GM23248 (cell line): ENCODE measurements at regions not wholly inside any gene's neighbourhood (a gene's known extent, or its start where the extent isn't known, plus 50 kb on each side); places are given as distances from the start of the nearest gene placed in this dataset.
A peak's percentile ranks its signal among the peaks of the same experiment; 100 is the strongest.

Experiments
- DNase-seq: peaks from one replicate; pipeline ENCODE4 v3.0.0-alpha.2; 2015
- H2AFZ ChIP-seq: fragments of 200-600 bp; sonication (generic); 2 replicates; pipeline ENCODE4 v1.6.1; 2016; ENCODE audit warnings: antibody characterized with exemption
- H3F3A ChIP-seq: fragments of 200-600 bp; sonication (generic); 2 replicates; pipeline ENCODE4 v1.6.1; 2016; ENCODE audit warnings: mild to moderate bottlenecking, antibody characterized with exemption, mixed run types; ENCODE audit not compliant: insufficient read depth
- H3K27ac ChIP-seq: fragments of 200-600 bp; sonication (generic); 2 replicates; pipeline ENCODE4 v1.5.1; 2016; ENCODE audit warnings: mild to moderate bottlenecking
- H3K27me3 ChIP-seq: fragments of 200-600 bp; sonication (generic); replicated peaks from 2 replicates; pipeline ENCODE4 v1.6.1; 2016; ENCODE audit warnings: mild to moderate bottlenecking; ENCODE audit not compliant: insufficient read depth
- H3K36me3 ChIP-seq: fragments of 200-600 bp; sonication (generic); 2 replicates; pipeline ENCODE4 v1.6.1; 2016; ENCODE audit warnings: low read depth, mild to moderate bottlenecking
- H3K4me1 ChIP-seq: fragments of 200-600 bp; sonication (generic); 2 replicates; pipeline ENCODE4 v1.6.1; 2016; ENCODE audit warnings: mild to moderate bottlenecking; ENCODE audit not compliant: insufficient read depth
- H3K4me2 ChIP-seq: fragments of 200-600 bp; sonication (generic); one replicate; pipeline ENCODE4 v1.6.1; 2016; ENCODE audit warnings: mild to moderate bottlenecking; ENCODE audit not compliant: unreplicated experiment
- H3K4me3 ChIP-seq: fragments of 200-600 bp; sonication (generic); 2 replicates; pipeline ENCODE4 v1.5.1; 2016; ENCODE audit warnings: mild to moderate bottlenecking
- H3K79me2 ChIP-seq: fragments of 200-600 bp; sonication (generic); 2 replicates; pipeline ENCODE4 v1.6.1; 2016; ENCODE audit warnings: mild to moderate bottlenecking; ENCODE audit not compliant: insufficient read depth
- H3K9ac ChIP-seq: fragments of 200-600 bp; sonication (generic); 2 replicates; pipeline ENCODE4 v1.6.1; 2016; ENCODE audit warnings: mild to moderate bottlenecking
- H3K9me2 ChIP-seq: fragments of 200-600 bp; sonication (generic); 2 replicates; pipeline ENCODE4 v1.6.1; 2016; ENCODE audit warnings: mixed run types, mild to moderate bottlenecking, moderate library complexity; ENCODE audit not compliant: insufficient read depth
- H3K9me3 ChIP-seq: fragments of 200-600 bp; sonication (generic); one replicate; pipeline ENCODE4 v1.6.1; 2017; ENCODE audit warnings: low read depth
- H4K20me1 ChIP-seq: fragments of 200-600 bp; sonication (generic); 2 replicates; pipeline ENCODE4 v1.6.0; 2016; ENCODE audit not compliant: insufficient read depth
- EZH2 ChIP-seq: fragments of 200-600 bp; sonication (generic); IDR thresholded peaks from 2 replicates; pipeline ENCODE4 v1.6.1; 2018; ENCODE audit warnings: antibody characterized with exemption, mild to moderate bottlenecking; ENCODE audit not compliant: insufficient read depth, poor library complexity, severe bottlenecking
- EZH2phosphoT487 ChIP-seq: fragments of 200-600 bp; sonication (generic); IDR thresholded peaks from 2 replicates; pipeline ENCODE4 v1.6.1; 2018; ENCODE audit warnings: antibody characterized with exemption, moderate library complexity, mild to moderate bottlenecking, low read depth; ENCODE audit not compliant: insufficient read depth
- WGBS, 2 experiments: methylation state at CpG; one replicate each; pipeline ENCODE4 v1.1.6; 2015 to 2017; ENCODE audit warnings: low lambda C conversion rate in 2 of 2, low coverage in 1 of 2; ENCODE audit errors: missing lambda C conversion rate in 2 of 2; 5-methylcytosine and 5-hydroxymethylcytosine counted together
- in situ Hi-C: fragments of 300-500 bp; cut with MboI; formaldehyde crosslinking; loops from 2 replicates; pipeline ENCODE4 v1.15.0; 2020

GRCh38 chr2:182589121-182589520, 126.9 kb upstream of the DNAJC10 start:
- Histone ChIP-seq H4K20me1 (no peaks in the 10 kb centered on the region), H2AFZ (no peak overlapping the region), H3K9me3 (no peaks in the 10 kb centered on the region), H3K9me2 (no peaks in the 10 kb centered on the region), H3K4me3 (no peak overlapping the region), H3K9ac (no peak overlapping the region), H3K79me2 (no peaks in the 10 kb centered on the region), H3F3A (peaks cover 44% of the 10 kb centered on the region), H3K4me2 (no peak overlapping the region), H3K27ac (no peak overlapping the region), H3K4me1 (peaks cover 38% of the 10 kb centered on the region), H3K36me3 (no peaks in the 10 kb centered on the region), H3K27me3 (no peaks in the 10 kb centered on the region)
- TF ChIP-seq EZH2 (no peak), EZH2phosphoT487 (no peak)
- in situ Hi-C loops = no loop called here
- no peak for DNase-seq

GRCh38 chr2:182591774-182592173, 124.3 kb upstream of the DNAJC10 start:
- H3K27me3 ChIP-seq = no peaks in the 10 kb centered on the region
- no peaks in the 10 kb centered on the region for H3K79me2 ChIP-seq
- H3K9me2 ChIP-seq = no peaks in the 10 kb centered on the region
- H3F3A ChIP-seq = peaks cover 49% of the 10 kb centered on the region
- no peak overlapping the region for H3K9ac ChIP-seq
- peaks cover 41% of the 10 kb centered on the region for H3K4me1 ChIP-seq
- no peaks in the 10 kb centered on the region for H3K36me3 ChIP-seq
- DNase-seq = no peak
- TF ChIP-seq EZH2phosphoT487 = no peak
- TF ChIP-seq EZH2 = no peak
- WGBS, 2 experiments = 50 to 75% methylated on average over 1 of the region's 1 CpG
- no peak overlapping the region for H3K4me2 ChIP-seq
- no peak overlapping the region for H3K27ac ChIP-seq
- no peak overlapping the region for H2AFZ ChIP-seq
- H4K20me1 ChIP-seq = no peaks in the 10 kb centered on the region
- no peaks in the 10 kb centered on the region for H3K9me3 ChIP-seq
- in situ Hi-C loops = no loop called here
- H3K4me3 ChIP-seq = no peak overlapping the region

GRCh38 chr2:182592691-182593393, 123.2 kb upstream of the DNAJC10 start:
- in situ Hi-C loops = no loop called here
- Histone ChIP-seq H3K27me3 (no peaks in the 10 kb centered on the region), H3K9me3 (no peaks in the 10 kb centered on the region), H3K9me2 (no peaks in the 10 kb centered on the region), H4K20me1 (no peaks in the 10 kb centered on the region), H3K79me2 (no peaks in the 10 kb centered on the region), H2AFZ (no peak overlapping the region), H3K4me2 (peak overlapping the region; percentile 85), H3K4me1 (peaks cover 31% of the 10 kb centered on the region), H3K9ac (no peak overlapping the region), H3F3A (peaks cover 38% of the 10 kb centered on the region), H3K36me3 (no peaks in the 10 kb centered on the region), H3K4me3 (peak overlapping the region; percentile 38; the same call in 1 of the 2 replicates), H3K27ac (no peak overlapping the region)
- TF ChIP-seq EZH2phosphoT487 (no peak), EZH2 (no peak)
- no peak for DNase-seq
- 76 to 82% methylated on average over 4 of the region's 4 CpGs for WGBS, 2 experiments

- H3F3A ChIP-seq = peaks cover 32% of the 10 kb centered on the region
- no peak overlapping the region for H2AFZ ChIP-seq
- H3K79me2 ChIP-seq = no peaks in the 10 kb centered on the region
- peak overlapping the region; percentile 37 for H3K27ac ChIP-seq
- H3K4me1 ChIP-seq = peaks cover 25% of the 10 kb centered on the region
- in situ Hi-C loops = no loop called here
- no peak overlapping the region for H3K9ac ChIP-seq
- no peaks in the 10 kb centered on the region for H3K9me3 ChIP-seq
- 33% methylated on average over 3 of the region's 3 CpGs for WGBS, 2 experiments
- DNase-seq = peak; percentile 91
- no peaks in the 10 kb centered on the region for H3K9me2 ChIP-seq
- H3K4me3 ChIP-seq = peak overlapping the region; percentile 38
- no peak for TF ChIP-seq EZH2
- TF ChIP-seq EZH2phosphoT487 = no peak
- no peaks in the 10 kb centered on the region for H3K36me3 ChIP-seq
- H4K20me1 ChIP-seq = no peaks in the 10 kb centered on the region
- peak overlapping the region; percentile 85 for H3K4me2 ChIP-seq
- H3K27me3 ChIP-seq = no peaks in the 10 kb centered on the region
Observed at GRCh38 chr2:182593394-182593975, 122.6 kb upstream of the DNAJC10 start.

GRCh38 chr2:182594286-182594685, 121.8 kb upstream of the DNAJC10 start:
- Histone ChIP-seq H3K9me3 (no peaks in the 10 kb centered on the region), H3K4me2 (peak overlapping the region; percentile 85), H3K4me3 (no peak overlapping the region), H3K27me3 (no peaks in the 10 kb centered on the region), H3K27ac (peak overlapping the region; percentile 37; the same call in 1 of the 2 replicates), H2AFZ (no peak overlapping the region), H3K4me1 (peaks cover 22% of the 10 kb centered on the region), H4K20me1 (no peaks in the 10 kb centered on the region), H3K79me2 (no peaks in the 10 kb centered on the region), H3K9ac (no peak overlapping the region), H3K36me3 (no peaks in the 10 kb centered on the region), H3K9me2 (no peaks in the 10 kb centered on the region), H3F3A (peaks cover 29% of the 10 kb centered on the region)
- 88 to 100% methylated on average over 1 of the region's 1 CpG for WGBS, 2 experiments
- DNase-seq = peak; percentile 59
- no peak for TF ChIP-seq EZH2
- no peak for TF ChIP-seq EZH2phosphoT487
- in situ Hi-C loops = no loop called here
